Activated CD4-positive, CD25-positive, alpha-beta regulatory T cell treated with anti-CD3 and anti-CD28 coated beads, Interleukin-2, amount 50 U/mL, for 16 hours (primary cell): ENCODE measurements at regions not wholly inside any gene's neighbourhood (a gene's known extent, or its start where the extent isn't known, plus 50 kb on each side); places are given as distances from the start of the nearest gene placed in this dataset.
A peak's percentile ranks its signal among the peaks of the same experiment; 100 is the strongest.

ENCODE experiments used
- DNase-seq: peaks from one replicate; pipeline ENCODE4 v3.0.0-alpha.2; 2020; ENCODE audit warnings: low read depth, low spot score

DNA sequence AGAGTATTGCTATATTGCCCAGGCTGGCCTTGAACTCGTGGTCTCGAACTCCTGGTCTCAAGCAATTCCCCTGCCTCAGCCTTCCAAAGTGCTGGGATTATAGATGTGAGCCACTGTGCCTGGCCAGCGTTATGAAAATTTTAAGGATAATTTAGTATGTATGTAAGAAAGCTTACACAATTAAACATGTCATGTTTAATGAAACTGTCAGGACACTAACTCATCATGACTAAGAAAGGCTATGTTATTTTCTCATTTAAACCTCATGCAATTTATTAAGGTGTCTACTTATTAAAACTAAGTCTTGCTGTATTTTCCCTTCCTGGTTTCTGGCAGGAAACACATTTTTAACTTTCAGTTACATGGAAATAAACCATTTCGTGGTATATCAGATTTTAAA, 106.8 kb upstream of the ATP10A start:
- DNase-seq: no peak

GRCh38 chr15:25967116-25967515, 104.0 kb upstream of the ATP10A start:
- DNase-seq: no peak

DNA sequence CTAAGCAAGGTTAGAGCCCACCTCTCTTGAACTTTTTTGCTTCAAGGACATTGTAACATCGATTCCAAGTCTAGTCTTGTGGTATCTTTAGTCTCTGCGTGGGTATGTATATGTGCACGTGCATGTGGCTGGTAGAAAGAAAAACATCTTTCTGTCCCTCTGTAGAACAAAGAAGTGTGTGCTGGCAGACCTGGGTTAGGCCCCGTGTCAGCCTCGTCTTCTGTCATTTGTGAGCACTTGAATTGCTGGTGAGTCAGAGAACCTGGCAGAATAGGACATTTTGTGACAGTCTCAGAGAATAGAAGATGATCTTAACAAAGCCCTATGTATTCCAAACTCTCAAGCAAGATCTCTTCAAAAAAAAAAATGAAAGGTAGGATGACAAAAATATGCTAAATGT, 102.2 kb upstream of the ATP10A start:
- DNase-seq: no peak

- DNase-seq: no peak
These were observed 97.1 kb upstream of the ATP10A start for GRCh38 chr15:25960273-25960672.

GRCh38 chr15:25959100-25959499, 96.0 kb upstream of the ATP10A start:
- DNase-seq: no peak

- no peak for DNase-seq
These were observed 92.5 kb upstream of the ATP10A start for GRCh38 chr15:25955628-25956027.

DNA sequence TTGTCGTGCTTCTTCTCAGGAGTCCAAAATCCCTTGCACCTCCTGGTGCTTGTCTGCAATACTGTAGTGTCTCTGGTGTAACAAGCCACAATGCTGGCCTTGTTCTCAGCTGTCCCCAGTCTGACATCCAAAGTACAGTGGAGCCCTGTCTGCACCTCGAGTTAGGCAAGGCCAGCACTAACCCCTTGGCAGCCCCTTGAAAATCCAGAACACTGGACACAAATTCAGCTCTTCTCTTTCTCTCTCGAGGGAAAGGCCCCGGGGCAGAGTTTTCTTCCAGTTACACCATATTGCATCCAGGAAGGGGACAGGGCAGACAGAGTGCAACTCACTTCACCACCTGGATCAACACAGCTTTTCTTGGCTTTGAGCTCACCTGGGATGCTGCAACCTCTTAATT, 91.3 kb upstream of the ATP10A start:
- no peak for DNase-seq

GRCh38 chr15:25950014-25950413, 86.9 kb upstream of the ATP10A start:
- DNase-seq: no peak

- DNase-seq: no peak
These were observed 84.5 kb upstream of the ATP10A start for GRCh38 chr15:25947323-25948314.

GRCh38 chr15:25946241-25946805, 83.2 kb upstream of the ATP10A start:
- no peak for DNase-seq

DNA sequence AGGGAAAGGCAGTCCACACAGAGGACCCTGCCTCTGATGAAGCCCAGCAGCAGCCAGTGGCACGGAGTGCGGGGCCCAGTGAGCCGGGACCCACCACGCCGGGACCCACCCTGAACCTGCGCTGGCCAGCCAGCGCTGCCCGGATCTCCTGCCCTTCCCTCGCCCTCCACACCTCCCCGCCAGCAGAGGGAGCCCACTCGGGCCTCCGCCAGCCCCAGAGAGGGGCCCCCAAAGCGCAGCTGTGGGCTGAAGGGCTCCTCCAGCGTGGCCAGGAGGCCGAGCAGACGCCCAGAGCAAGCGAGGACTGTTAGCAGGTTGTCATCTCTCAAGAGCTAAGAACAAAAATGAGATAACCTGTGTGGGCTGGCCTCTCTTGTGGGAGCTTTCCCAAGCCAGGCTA, 81.3 kb upstream of the ATP10A start:
- DNase-seq: no peak

DNA sequence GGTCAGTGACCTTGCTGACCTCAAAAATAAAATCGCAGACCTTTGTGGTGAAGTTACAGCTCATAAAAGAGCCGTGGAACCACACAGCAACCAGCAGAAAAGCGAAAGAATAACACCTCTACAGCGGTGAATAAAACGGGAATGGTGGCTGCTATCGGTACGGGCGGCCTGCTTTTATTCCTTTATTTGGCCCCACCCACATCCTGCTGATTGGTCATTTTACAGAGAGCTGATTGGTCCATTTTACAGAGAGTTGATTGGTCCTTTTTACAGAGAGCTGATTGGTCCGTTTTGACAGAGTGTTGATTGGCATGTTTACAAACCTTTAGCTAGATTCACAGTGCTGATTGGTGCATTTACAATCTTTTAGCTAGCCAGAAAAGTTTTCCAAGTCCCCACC, 80.7 kb upstream of the ATP10A start:
- no peak for DNase-seq

DNA sequence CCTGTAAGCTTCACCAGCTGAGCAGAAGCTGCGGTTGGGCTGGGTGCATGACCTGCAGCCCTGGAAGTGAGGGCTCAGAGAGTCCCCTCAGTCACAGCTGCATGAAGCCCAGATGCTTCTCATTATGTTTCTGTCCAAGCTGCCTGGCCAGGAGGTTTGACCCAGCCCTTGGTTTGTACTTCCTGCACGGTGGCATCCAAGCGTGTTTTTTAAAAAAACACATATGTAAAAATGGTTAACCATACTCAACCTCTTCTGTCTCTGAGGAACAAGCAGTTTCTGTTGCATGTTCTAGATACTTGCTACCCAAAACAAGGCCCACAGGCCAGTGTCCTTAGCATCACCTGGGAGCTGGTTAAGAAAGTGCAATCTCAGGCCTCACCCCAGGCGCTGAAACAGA, 76.0 kb upstream of the ATP10A start:
- no peak for DNase-seq

DNA sequence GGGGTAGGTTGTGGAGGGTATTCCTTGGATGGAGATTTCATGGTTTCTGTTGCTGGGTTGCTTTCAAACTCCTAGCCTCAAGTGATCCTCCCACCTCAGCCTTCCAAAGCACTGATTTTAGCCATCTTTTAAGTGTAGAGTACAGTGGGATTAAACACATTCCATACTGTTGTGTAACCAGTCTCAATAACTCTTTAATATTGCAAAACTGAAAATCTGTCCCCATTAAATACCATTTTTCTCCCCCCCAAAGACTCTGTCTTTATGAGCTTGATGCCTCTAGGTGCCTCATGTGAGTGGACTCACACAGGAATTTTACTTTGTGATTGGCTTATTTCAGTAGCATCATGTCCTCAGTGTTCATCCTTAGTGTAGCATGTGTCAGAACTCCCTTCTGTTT, 74.7 kb upstream of the ATP10A start:
- no peak for DNase-seq

- no peak for DNase-seq
These were observed 72.9 kb upstream of the ATP10A start for GRCh38 chr15:25936004-25936403.

DNA sequence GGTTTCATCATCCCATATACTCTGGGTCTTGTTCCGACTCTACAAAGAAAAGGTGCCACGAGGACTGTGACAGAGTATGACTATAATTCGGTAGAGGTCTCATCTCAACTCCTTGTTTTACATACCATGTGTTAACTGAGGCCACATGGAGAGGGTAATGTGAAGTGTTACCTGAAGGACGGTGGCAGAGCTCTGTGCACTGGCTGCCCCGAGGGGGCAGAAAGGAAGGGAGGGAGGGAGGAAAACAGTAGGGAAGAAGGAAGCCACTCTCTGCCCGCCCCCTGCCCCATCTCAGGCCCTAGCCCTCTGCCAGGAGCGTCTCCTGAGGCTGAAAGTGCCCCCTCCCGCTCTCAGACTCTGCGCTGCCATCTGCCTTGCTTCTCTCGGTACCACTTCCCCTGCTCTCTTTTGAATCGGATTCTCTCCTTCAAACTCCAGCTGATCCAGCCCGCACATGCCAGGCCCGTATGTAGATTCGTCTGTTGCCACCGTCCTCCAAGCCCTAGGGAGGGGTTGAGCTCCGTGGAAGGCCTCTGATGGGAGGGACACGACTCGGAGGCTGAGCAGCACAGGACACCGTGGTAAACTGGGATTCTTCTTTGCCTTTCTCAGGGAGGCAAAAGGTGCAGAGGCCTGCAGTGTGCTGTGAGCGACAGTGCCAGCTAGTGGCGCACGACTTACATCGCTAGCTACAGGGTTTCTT, 70.5 kb upstream of the ATP10A start:
- DNase-seq: peak; percentile 22

GRCh38 chr15:25932696-25933095, 69.6 kb upstream of the ATP10A start:
- no peak for DNase-seq

- DNase-seq: no peak
These were observed 68.7 kb upstream of the ATP10A start for GRCh38 chr15:25931851-25932250.

DNA sequence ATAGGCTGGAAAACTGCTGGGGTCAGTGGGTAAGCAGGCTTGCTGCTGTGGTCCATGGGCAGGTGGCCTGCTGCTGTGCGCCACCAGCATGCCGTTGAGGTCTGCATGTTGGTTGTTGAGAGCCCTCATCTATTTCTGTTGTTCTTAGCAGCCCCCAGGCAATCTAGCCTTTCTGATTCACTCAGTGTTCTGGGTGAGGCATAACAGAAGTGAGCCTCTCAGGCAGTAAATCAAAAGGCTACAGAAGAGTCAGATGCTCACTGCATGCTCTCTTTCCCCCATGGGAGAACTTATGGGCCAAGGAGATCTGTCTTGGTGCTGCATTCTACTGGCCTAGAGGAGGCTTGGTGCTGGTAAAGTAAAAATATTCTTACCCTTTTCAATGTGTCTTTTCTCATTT, 67.8 kb upstream of the ATP10A start:
- no peak for DNase-seq
